GM23338 (cell line): ENCODE measurements at regions not wholly inside any gene's neighbourhood (a gene's known extent, or its start where the extent isn't known, plus 50 kb on each side); places are given as distances from the start of the nearest gene placed in this dataset.

Source experiments
- ATAC-seq: fragments of 200-7000 bp; cut with Tn5 transposase; 3 replicates; pipeline ENCODE4 v1.9.1; 2020
- DNase-seq: peaks from one replicate; pipeline ENCODE4 v3.0.0-alpha.2; 2015; ENCODE audit warnings: low spot score
- H2AFZ ChIP-seq: fragments of 200-600 bp; sonication (generic); 2 replicates; pipeline ENCODE4 v1.8.0; 2016; ENCODE audit warnings: antibody characterized with exemption, mild to moderate bottlenecking, moderate library complexity
- H3F3A ChIP-seq: fragments of 200-600 bp; sonication (generic); replicated peaks from 2 replicates; pipeline ENCODE4 v1.8.0; 2017; ENCODE audit warnings: antibody characterized with exemption, mixed run types, low read depth
- H3K27ac ChIP-seq: fragments of 200-600 bp; sonication (generic); 2 replicates; pipeline ENCODE4 v1.6.1; 2016; ENCODE audit warnings: low read depth
- H3K27me3 ChIP-seq: fragments of 200-600 bp; sonication (generic); 2 replicates; pipeline ENCODE4 v1.8.0; 2016; ENCODE audit warnings: mild to moderate bottlenecking, mixed run types, moderate library complexity; ENCODE audit not compliant: insufficient read depth
- H3K36me3 ChIP-seq: fragments of 200-600 bp; sonication (generic); 2 replicates; pipeline ENCODE4 v1.8.0; 2016; ENCODE audit warnings: mild to moderate bottlenecking; ENCODE audit not compliant: insufficient read depth
- H3K4me1 ChIP-seq: fragments of 200-600 bp; sonication (generic); 2 replicates; pipeline ENCODE4 v1.8.0; 2016; ENCODE audit warnings: mild to moderate bottlenecking, moderate library complexity; ENCODE audit not compliant: insufficient read depth
- H3K4me2 ChIP-seq: fragments of 200-600 bp; sonication (generic); 2 replicates; pipeline ENCODE4 v1.7.1; 2017; ENCODE audit warnings: mixed run types
- H3K4me3 ChIP-seq: fragments of 200-600 bp; sonication (generic); 2 replicates; pipeline ENCODE4 v1.6.1; 2016; ENCODE audit warnings: mixed run types
- H3K79me2 ChIP-seq: fragments of 200-600 bp; sonication (generic); replicated peaks from 2 replicates; pipeline ENCODE4 v1.8.0; 2017; ENCODE audit warnings: mild to moderate bottlenecking; ENCODE audit not compliant: insufficient read depth
- H3K9me2 ChIP-seq: fragments of 200-600 bp; sonication (generic); 2 replicates; pipeline ENCODE4 v1.8.0; 2017; ENCODE audit not compliant: insufficient read depth
- H4K20me1 ChIP-seq: fragments of 200-600 bp; sonication (generic); replicated peaks from 2 replicates; pipeline ENCODE4 v1.8.0; 2017; ENCODE audit warnings: mild to moderate bottlenecking; ENCODE audit not compliant: insufficient read depth
- H3K27ac Mint-ChIP-seq: 2 replicates; pipeline ENCODE4 v1.8.0; 2020; ENCODE audit warnings: inconsistent platforms, mild to moderate bottlenecking, moderate library complexity, mixed read lengths
- H3K27me3 Mint-ChIP-seq: 3 replicates; pipeline ENCODE4 v1.8.0; 2022; ENCODE audit warnings: low read depth, mild to moderate bottlenecking, moderate library complexity, mixed read lengths, inconsistent platforms; ENCODE audit not compliant: insufficient read depth, poor library complexity
- H3K36me3 Mint-ChIP-seq: 3 replicates; pipeline ENCODE4 v1.8.0; 2021; ENCODE audit warnings: low read depth, mild to moderate bottlenecking, inconsistent platforms, moderate library complexity, mixed read lengths
- H3K4me1 Mint-ChIP-seq: 3 replicates; pipeline ENCODE4 v1.8.0; 2020; ENCODE audit warnings: mild to moderate bottlenecking, inconsistent platforms, mixed read lengths
- H3K4me3 Mint-ChIP-seq: 3 replicates; pipeline ENCODE4 v1.8.0; 2021; ENCODE audit warnings: moderate library complexity, mild to moderate bottlenecking, inconsistent platforms, mixed read lengths
- H3K9me3 Mint-ChIP-seq: 3 replicates; pipeline ENCODE4 v1.8.0; 2020; ENCODE audit warnings: moderate library complexity, mild to moderate bottlenecking, inconsistent platforms, mixed read lengths
- CREB1 ChIP-seq: fragments of 250-450 bp; sonication (Bioruptor Pico); IDR thresholded peaks from 2 replicates; pipeline ENCODE4 v1.5.0; 2020; ENCODE audit warnings: low read depth, mild to moderate bottlenecking, moderate library complexity
- EZH2 ChIP-seq: fragments of 200-600 bp; sonication (generic); IDR thresholded peaks from one replicate; pipeline ENCODE4 v1.8.0; 2017; ENCODE audit warnings: antibody characterized with exemption, mild to moderate bottlenecking, low read depth; ENCODE audit not compliant: unreplicated experiment
- EZH2phosphoT487 ChIP-seq: fragments of 200-600 bp; sonication (generic); IDR thresholded peaks from one replicate; pipeline ENCODE4 v1.8.1; 2018; ENCODE audit warnings: antibody characterized with exemption; ENCODE audit not compliant: unreplicated experiment
- NANOG ChIP-seq: IDR thresholded peaks from 2 replicates; pipeline ENCODE4 v1.6.1; 2016; ENCODE audit warnings: antibody characterized with exemption, borderline replicate concordance
- REST ChIP-seq: IDR thresholded peaks from one replicate; pipeline ENCODE4 v1.6.1; 2018; ENCODE audit warnings: antibody characterized with exemption; ENCODE audit not compliant: unreplicated experiment
- STAT1 ChIP-seq: IDR thresholded peaks from one replicate; pipeline ENCODE4 v1.6.1; 2016; ENCODE audit warnings: antibody characterized with exemption; ENCODE audit not compliant: unreplicated experiment
- ZNF114 ChIP-seq: fragments of 250-450 bp; sonication (Bioruptor Pico); IDR thresholded peaks from 2 replicates; pipeline ENCODE4 v1.5.0; 2020; ENCODE audit warnings: mild to moderate bottlenecking, moderate library complexity
- ZNF331 ChIP-seq: fragments of 250-450 bp; sonication (Bioruptor Pico); IDR thresholded peaks from 2 replicates; pipeline ENCODE4 v1.5.0; 2020; ENCODE audit warnings: low read depth, mild to moderate bottlenecking, moderate library complexity
- TF ChIP-seq, protein P1 (sequence below): IDR thresholded peaks from 2 replicates; pipeline ENCODE4 v1.6.1; 2016; ENCODE audit warnings: antibody characterized with exemption
- TF ChIP-seq, protein P2 (sequence below), 2 experiments: fragments of 200-600 bp in 1 of 2; sonication (generic) in 1 of 2; conservative IDR thresholded peaks; 2 replicates each; pipeline versions ENCODE4 v1.5.1 to v1.6.1; 2016 to 2017; ENCODE audit warnings: antibody characterized with exemption in 2 of 2, low read depth in 2 of 2, mild to moderate bottlenecking in 2 of 2, moderate library complexity in 1 of 2
- TF ChIP-seq, protein P3 (sequence below): fragments of 250-450 bp; sonication (Bioruptor Pico); IDR thresholded peaks from 2 replicates; pipeline ENCODE4 v1.5.0; 2020; ENCODE audit warnings: mild to moderate bottlenecking, moderate library complexity

GRCh38 chr9:78938821-78939220 lies 632.9 kb upstream of the TLE4 start:
- Histone ChIP-seq H4K20me1 (no peaks in the 10 kb centered on the region), H3K9me2 (peaks cover 17% of the 10 kb centered on the region), H3K4me1 (no peaks in the 10 kb centered on the region), H2AFZ (no peak overlapping the region), H3K27me3 (no peaks in the 10 kb centered on the region), H3K79me2 (no peaks in the 10 kb centered on the region), H3K4me3 (no peak overlapping the region), H3F3A (no peaks in the 10 kb centered on the region), H3K27ac (no peak overlapping the region), H3K36me3 (no peaks in the 10 kb centered on the region), H3K4me2 (no peak overlapping the region)
- Mint-ChIP-seq H3K27me3 (no peaks in the 10 kb centered on the region), H3K4me1 (no peaks in the 10 kb centered on the region), H3K27ac (no peak overlapping the region), H3K36me3 (no peaks in the 10 kb centered on the region), H3K4me3 (no peak overlapping the region), H3K9me3 (no peaks in the 10 kb centered on the region)
- no peak for TF ChIP-seq EZH2phosphoT487
- TF ChIP-seq CREB1 = no peak
- TF ChIP-seq EZH2 = no peak
- TF ChIP-seq, protein P1, sequence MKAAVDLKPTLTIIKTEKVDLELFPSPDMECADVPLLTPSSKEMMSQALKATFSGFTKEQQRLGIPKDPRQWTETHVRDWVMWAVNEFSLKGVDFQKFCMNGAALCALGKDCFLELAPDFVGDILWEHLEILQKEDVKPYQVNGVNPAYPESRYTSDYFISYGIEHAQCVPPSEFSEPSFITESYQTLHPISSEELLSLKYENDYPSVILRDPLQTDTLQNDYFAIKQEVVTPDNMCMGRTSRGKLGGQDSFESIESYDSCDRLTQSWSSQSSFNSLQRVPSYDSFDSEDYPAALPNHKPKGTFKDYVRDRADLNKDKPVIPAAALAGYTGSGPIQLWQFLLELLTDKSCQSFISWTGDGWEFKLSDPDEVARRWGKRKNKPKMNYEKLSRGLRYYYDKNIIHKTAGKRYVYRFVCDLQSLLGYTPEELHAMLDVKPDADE = no peak
- TF ChIP-seq ZNF114 (CRISPR knock-in tag) = no peak
- no peak for TF ChIP-seq NANOG
- TF ChIP-seq STAT1 = no peak
- TF ChIP-seq ZNF331 (CRISPR knock-in tag) = no peak
- TF ChIP-seq, protein P2, sequence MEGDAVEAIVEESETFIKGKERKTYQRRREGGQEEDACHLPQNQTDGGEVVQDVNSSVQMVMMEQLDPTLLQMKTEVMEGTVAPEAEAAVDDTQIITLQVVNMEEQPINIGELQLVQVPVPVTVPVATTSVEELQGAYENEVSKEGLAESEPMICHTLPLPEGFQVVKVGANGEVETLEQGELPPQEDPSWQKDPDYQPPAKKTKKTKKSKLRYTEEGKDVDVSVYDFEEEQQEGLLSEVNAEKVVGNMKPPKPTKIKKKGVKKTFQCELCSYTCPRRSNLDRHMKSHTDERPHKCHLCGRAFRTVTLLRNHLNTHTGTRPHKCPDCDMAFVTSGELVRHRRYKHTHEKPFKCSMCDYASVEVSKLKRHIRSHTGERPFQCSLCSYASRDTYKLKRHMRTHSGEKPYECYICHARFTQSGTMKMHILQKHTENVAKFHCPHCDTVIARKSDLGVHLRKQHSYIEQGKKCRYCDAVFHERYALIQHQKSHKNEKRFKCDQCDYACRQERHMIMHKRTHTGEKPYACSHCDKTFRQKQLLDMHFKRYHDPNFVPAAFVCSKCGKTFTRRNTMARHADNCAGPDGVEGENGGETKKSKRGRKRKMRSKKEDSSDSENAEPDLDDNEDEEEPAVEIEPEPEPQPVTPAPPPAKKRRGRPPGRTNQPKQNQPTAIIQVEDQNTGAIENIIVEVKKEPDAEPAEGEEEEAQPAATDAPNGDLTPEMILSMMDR (conservative IDR thresholded peaks at IDR 0.05; ENCODE audit: low read depth in 2 of 2) = no peak
- TF ChIP-seq, protein P3, sequence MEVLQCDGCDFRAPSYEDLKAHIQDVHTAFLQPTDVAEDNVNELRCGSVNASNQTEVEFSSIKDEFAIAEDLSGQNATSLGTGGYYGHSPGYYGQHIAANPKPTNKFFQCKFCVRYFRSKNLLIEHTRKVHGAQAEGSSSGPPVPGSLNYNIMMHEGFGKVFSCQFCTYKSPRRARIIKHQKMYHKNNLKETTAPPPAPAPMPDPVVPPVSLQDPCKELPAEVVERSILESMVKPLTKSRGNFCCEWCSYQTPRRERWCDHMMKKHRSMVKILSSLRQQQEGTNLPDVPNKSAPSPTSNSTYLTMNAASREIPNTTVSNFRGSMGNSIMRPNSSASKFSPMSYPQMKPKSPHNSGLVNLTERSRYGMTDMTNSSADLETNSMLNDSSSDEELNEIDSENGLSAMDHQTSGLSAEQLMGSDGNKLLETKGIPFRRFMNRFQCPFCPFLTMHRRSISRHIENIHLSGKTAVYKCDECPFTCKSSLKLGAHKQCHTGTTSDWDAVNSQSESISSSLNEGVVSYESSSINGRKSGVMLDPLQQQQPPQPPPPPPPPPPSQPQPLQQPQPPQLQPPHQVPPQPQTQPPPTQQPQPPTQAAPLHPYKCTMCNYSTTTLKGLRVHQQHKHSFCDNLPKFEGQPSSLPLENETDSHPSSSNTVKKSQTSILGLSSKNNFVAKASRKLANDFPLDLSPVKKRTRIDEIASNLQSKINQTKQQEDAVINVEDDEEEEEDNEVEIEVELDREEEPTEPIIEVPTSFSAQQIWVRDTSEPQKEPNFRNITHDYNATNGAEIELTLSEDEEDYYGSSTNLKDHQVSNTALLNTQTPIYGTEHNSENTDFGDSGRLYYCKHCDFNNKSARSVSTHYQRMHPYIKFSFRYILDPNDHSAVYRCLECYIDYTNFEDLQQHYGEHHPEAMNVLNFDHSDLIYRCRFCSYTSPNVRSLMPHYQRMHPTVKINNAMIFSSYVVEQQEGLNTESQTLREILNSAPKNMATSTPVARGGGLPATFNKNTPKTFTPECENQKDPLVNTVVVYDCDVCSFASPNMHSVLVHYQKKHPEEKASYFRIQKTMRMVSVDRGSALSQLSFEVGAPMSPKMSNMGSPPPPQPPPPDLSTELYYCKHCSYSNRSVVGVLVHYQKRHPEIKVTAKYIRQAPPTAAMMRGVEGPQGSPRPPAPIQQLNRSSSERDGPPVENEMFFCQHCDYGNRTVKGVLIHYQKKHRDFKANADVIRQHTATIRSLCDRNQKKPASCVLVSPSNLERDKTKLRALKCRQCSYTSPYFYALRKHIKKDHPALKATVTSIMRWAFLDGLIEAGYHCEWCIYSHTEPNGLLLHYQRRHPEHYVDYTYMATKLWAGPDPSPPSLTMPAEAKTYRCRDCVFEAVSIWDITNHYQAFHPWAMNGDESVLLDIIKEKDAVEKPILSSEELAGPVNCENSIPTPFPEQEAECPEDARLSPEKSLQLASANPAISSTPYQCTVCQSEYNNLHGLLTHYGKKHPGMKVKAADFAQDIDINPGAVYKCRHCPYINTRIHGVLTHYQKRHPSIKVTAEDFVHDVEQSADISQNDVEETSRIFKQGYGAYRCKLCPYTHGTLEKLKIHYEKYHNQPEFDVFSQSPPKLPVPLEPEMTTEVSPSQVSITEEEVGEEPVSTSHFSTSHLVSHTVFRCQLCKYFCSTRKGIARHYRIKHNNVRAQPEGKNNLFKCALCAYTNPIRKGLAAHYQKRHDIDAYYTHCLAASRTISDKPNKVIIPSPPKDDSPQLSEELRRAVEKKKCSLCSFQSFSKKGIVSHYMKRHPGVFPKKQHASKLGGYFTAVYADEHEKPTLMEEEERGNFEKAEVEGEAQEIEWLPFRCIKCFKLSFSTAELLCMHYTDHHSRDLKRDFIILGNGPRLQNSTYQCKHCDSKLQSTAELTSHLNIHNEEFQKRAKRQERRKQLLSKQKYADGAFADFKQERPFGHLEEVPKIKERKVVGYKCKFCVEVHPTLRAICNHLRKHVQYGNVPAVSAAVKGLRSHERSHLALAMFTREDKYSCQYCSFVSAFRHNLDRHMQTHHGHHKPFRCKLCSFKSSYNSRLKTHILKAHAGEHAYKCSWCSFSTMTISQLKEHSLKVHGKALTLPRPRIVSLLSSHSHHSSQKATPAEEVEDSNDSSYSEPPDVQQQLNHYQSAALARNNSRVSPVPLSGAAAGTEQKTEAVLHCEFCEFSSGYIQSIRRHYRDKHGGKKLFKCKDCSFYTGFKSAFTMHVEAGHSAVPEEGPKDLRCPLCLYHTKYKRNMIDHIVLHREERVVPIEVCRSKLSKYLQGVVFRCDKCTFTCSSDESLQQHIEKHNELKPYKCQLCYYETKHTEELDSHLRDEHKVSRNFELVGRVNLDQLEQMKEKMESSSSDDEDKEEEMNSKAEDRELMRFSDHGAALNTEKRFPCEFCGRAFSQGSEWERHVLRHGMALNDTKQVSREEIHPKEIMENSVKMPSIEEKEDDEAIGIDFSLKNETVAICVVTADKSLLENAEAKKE (CRISPR knock-in tag) = no peak
- TF ChIP-seq REST = no peak
- no peak for ATAC-seq
- no peak for DNase-seq
